ENCODE measurements at regions not wholly inside any gene's neighbourhood (a gene's known extent, or its start where the extent isn't known, plus 50 kb on each side); places are given as distances from the start of the nearest gene placed in this dataset.

DNA sequence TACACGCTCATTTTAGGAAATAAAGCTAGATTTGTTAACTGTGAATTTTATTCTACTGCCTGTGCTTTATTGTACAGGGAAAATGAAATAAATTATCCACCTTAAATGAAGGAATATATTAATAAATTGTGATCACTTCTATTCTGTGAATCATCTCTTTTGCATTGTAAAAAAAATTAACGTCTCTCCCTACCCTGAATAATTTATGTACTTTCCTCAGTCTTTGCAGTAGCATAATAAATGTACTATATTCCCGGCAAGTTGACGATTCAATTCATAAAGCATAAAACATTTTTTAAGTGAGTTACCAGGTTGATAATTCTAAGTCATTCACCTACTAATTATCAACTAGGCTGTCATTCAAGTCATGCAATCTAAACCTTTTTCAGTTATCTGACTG lies 1425.3 kb upstream of the CDH9 start:
- Histone ChIP-seq H3K27me3 (ENCODE audit: insufficient read depth, low read length) (no peaks in the 10 kb centered on the region), H4K8ac (ENCODE audit: low read depth, low read length) (no peak overlapping the region), H3K4me3 (ENCODE audit: low read depth, low read length) (no peak overlapping the region), H3K4me1 (ENCODE audit: control insufficient read depth in 1 of 2, insufficient read depth in 2 of 2, low read length in 2 of 2) (no peaks in the 10 kb centered on the region), H2BK120ac (ENCODE audit: insufficient read depth, low read length, poor library complexity) (no peak overlapping the region), H3K9ac (ENCODE audit: low read length) (no peak overlapping the region), H3K36me3 (ENCODE audit: control insufficient read depth in 1 of 2, insufficient read depth in 2 of 2, low read length in 2 of 2) (no peaks in the 10 kb centered on the region), H2AFZ (ENCODE audit: insufficient read depth, low read length, poor library complexity) (no peak overlapping the region), H3K9me3 (ENCODE audit: insufficient read depth, low read depth, low read length) (no peaks in the 10 kb centered on the region), H3K4me2 (ENCODE audit: low read length) (no peak overlapping the region), H4K91ac (ENCODE audit: low read depth, low read length) (no peak overlapping the region), H3K79me2 (ENCODE audit: control insufficient read depth, insufficient read depth, low read length, poor library complexity) (no peaks in the 10 kb centered on the region), H3K14ac (ENCODE audit: low read length) (no peak overlapping the region), H3K27ac (ENCODE audit: low read depth, low read length) (no peak overlapping the region), H2AK5ac (ENCODE audit: low read length) (no peak overlapping the region), H3K79me1 (ENCODE audit: low read length) (no peaks in the 10 kb centered on the region), H3K4ac (ENCODE audit: low read depth, low read length) (no peak overlapping the region), H4K12ac (ENCODE audit: low read depth, low read length) (no peak overlapping the region), H3K23ac (ENCODE audit: low read length) (no peak overlapping the region), H2BK12ac (ENCODE audit: low read length) (no peak overlapping the region), H2BK5ac (ENCODE audit: low read depth, low read length, poor library complexity) (no peak overlapping the region), H3K18ac (ENCODE audit: low read length) (no peak overlapping the region)
- DNase-seq = no peak
- WGBS (ENCODE audit: extremely low coverage, insufficient coverage, insufficient read length) = no CpG with 5 or more reads among the region's 4 CpGs

DNA sequence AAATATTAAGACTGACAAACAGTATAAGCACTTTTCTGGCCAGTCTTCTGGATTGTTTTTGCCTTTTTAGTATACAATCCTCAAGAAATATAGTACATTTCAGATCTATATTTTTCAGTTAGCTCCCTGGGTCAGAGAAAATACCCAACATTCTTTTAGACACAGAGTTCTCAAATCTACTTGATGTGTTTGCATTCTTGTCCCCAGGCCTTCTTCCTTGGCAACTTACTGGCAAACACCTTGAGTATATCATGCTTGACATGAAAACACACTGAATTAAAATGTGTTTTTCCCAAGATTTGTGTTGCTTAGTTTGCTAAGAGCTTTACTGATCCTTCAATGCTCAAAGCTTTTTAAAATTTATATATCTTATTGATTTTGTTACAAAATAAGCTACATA lies 1413.1 kb upstream of the CDH9 start:
- Histone ChIP-seq H3K4ac (ENCODE audit: low read depth, low read length) (no peak overlapping the region), H3K27ac (ENCODE audit: low read depth, low read length) (no peak overlapping the region), H3K23ac (ENCODE audit: low read length) (no peak overlapping the region), H2AK5ac (ENCODE audit: low read length) (no peak overlapping the region), H2AFZ (ENCODE audit: insufficient read depth, low read length, poor library complexity) (no peak overlapping the region), H4K12ac (ENCODE audit: low read depth, low read length) (no peak overlapping the region), H2BK12ac (ENCODE audit: low read length) (no peak overlapping the region), H4K91ac (ENCODE audit: low read depth, low read length) (no peak overlapping the region), H2BK5ac (ENCODE audit: low read depth, low read length, poor library complexity) (no peak overlapping the region), H4K8ac (ENCODE audit: low read depth, low read length) (no peak overlapping the region), H2BK120ac (ENCODE audit: insufficient read depth, low read length, poor library complexity) (no peak overlapping the region), H3K27me3 (ENCODE audit: insufficient read depth, low read length) (no peaks in the 10 kb centered on the region), H3K9me3 (ENCODE audit: insufficient read depth, low read depth, low read length) (no peaks in the 10 kb centered on the region), H3K14ac (ENCODE audit: low read length) (no peak overlapping the region), H3K36me3 (ENCODE audit: control insufficient read depth in 1 of 2, insufficient read depth in 2 of 2, low read length in 2 of 2) (no peaks in the 10 kb centered on the region), H3K79me1 (ENCODE audit: low read length) (no peaks in the 10 kb centered on the region), H3K9ac (ENCODE audit: low read length) (no peak overlapping the region), H3K18ac (ENCODE audit: low read length) (no peak overlapping the region), H3K4me2 (ENCODE audit: low read length) (no peak overlapping the region), H3K79me2 (ENCODE audit: control insufficient read depth, insufficient read depth, low read length, poor library complexity) (no peaks in the 10 kb centered on the region), H3K4me3 (ENCODE audit: low read depth, low read length) (no peak overlapping the region), H3K4me1 (ENCODE audit: control insufficient read depth in 1 of 2, insufficient read depth in 2 of 2, low read length in 2 of 2) (no peaks in the 10 kb centered on the region)
- no peak for DNase-seq

DNA sequence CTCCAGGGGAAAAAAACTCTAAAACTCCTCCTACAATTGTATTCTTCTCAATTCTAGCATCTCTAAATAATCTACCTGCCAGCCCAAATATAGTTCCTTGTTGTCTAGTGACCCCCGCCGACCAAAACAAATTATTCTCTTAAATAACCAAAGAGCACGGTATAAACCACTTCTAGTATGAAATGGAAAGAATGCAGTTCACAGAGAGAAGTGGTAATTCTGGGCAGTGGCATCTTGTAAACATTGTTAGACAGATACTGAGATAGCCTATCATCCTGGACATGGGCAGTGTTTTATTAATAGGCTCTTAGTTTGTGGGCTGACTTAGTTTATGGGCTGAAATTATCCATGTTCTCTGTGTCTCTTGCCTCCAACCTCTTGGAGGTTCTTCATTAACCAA lies 1412.6 kb upstream of the CDH9 start:
- no peak overlapping the region for H3K14ac ChIP-seq (ENCODE audit: low read length)
- H2AK5ac ChIP-seq (ENCODE audit: low read length) = no peak overlapping the region
- no peak overlapping the region for H3K4ac ChIP-seq (ENCODE audit: low read depth, low read length)
- H3K27me3 ChIP-seq (ENCODE audit: insufficient read depth, low read length) = no peaks in the 10 kb centered on the region
- no peak overlapping the region for H2BK12ac ChIP-seq (ENCODE audit: low read length)
- H4K91ac ChIP-seq (ENCODE audit: low read depth, low read length) = no peak overlapping the region
- no peaks in the 10 kb centered on the region for H3K36me3 ChIP-seq (ENCODE audit: control insufficient read depth in 1 of 2, insufficient read depth in 2 of 2, low read length in 2 of 2)
- no peak overlapping the region for H2BK120ac ChIP-seq (ENCODE audit: insufficient read depth, low read length, poor library complexity)
- no peak overlapping the region for H3K4me3 ChIP-seq (ENCODE audit: low read depth, low read length)
- H4K8ac ChIP-seq (ENCODE audit: low read depth, low read length) = no peak overlapping the region
- no peaks in the 10 kb centered on the region for H3K79me2 ChIP-seq (ENCODE audit: control insufficient read depth, insufficient read depth, low read length, poor library complexity)
- no peak overlapping the region for H4K12ac ChIP-seq (ENCODE audit: low read depth, low read length)
- no peak overlapping the region for H3K27ac ChIP-seq (ENCODE audit: low read depth, low read length)
- no peak overlapping the region for H3K18ac ChIP-seq (ENCODE audit: low read length)
- no peak for DNase-seq
- no peak overlapping the region for H3K23ac ChIP-seq (ENCODE audit: low read length)
- no peak overlapping the region for H3K4me2 ChIP-seq (ENCODE audit: low read length)
- no peaks in the 10 kb centered on the region for H3K4me1 ChIP-seq (ENCODE audit: control insufficient read depth in 1 of 2, insufficient read depth in 2 of 2, low read length in 2 of 2)
- H2BK5ac ChIP-seq (ENCODE audit: low read depth, low read length, poor library complexity) = no peak overlapping the region
- no peaks in the 10 kb centered on the region for H3K9me3 ChIP-seq (ENCODE audit: insufficient read depth, low read depth, low read length)
- H2AFZ ChIP-seq (ENCODE audit: insufficient read depth, low read length, poor library complexity) = no peak overlapping the region
- no CpG with 5 or more reads among the region's 3 CpGs for WGBS (ENCODE audit: extremely low coverage, insufficient coverage, insufficient read length)
- H3K9ac ChIP-seq (ENCODE audit: low read length) = no peak overlapping the region
- no peaks in the 10 kb centered on the region for H3K79me1 ChIP-seq (ENCODE audit: low read length)

DNA sequence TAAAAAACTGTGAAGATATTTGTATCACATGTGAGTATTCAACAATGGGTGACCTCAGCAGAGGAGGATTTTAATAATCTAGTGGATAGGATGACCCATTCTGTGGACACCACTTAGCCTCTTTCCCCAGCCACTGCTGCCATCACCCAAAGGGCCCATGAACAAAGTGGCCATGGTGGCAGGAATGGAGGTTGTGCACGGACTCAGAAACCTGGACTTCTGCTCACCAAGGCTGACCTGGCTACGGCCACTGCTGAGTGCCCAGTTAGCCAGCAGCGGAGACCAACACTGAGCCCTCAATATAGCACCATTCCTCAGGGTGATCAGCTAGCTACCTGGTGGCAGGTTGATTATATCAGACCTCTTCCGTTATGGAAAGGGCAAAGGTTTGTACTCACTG lies 1410.4 kb upstream of the CDH9 start:
- Histone ChIP-seq H2AK5ac (ENCODE audit: low read length) (no peak overlapping the region), H2BK5ac (ENCODE audit: low read depth, low read length, poor library complexity) (no peak overlapping the region), H3K36me3 (ENCODE audit: control insufficient read depth in 1 of 2, insufficient read depth in 2 of 2, low read length in 2 of 2) (no peaks in the 10 kb centered on the region), H3K79me2 (ENCODE audit: control insufficient read depth, insufficient read depth, low read length, poor library complexity) (no peaks in the 10 kb centered on the region), H3K18ac (ENCODE audit: low read length) (no peak overlapping the region), H3K4me1 (ENCODE audit: control insufficient read depth in 1 of 2, insufficient read depth in 2 of 2, low read length in 2 of 2) (no peaks in the 10 kb centered on the region), H3K4ac (ENCODE audit: low read depth, low read length) (no peak overlapping the region), H3K27me3 (ENCODE audit: insufficient read depth, low read length) (no peaks in the 10 kb centered on the region), H4K8ac (ENCODE audit: low read depth, low read length) (no peak overlapping the region), H3K23ac (ENCODE audit: low read length) (no peak overlapping the region), H3K9me3 (ENCODE audit: insufficient read depth, low read depth, low read length) (no peaks in the 10 kb centered on the region), H3K79me1 (ENCODE audit: low read length) (no peaks in the 10 kb centered on the region), H2AFZ (ENCODE audit: insufficient read depth, low read length, poor library complexity) (no peak overlapping the region), H4K12ac (ENCODE audit: low read depth, low read length) (no peak overlapping the region), H3K4me2 (ENCODE audit: low read length) (no peak overlapping the region), H2BK120ac (ENCODE audit: insufficient read depth, low read length, poor library complexity) (no peak overlapping the region), H4K91ac (ENCODE audit: low read depth, low read length) (no peak overlapping the region), H3K14ac (ENCODE audit: low read length) (no peak overlapping the region), H2BK12ac (ENCODE audit: low read length) (no peak overlapping the region), H3K4me3 (ENCODE audit: low read depth, low read length) (no peak overlapping the region), H3K9ac (ENCODE audit: low read length) (no peak overlapping the region), H3K27ac (ENCODE audit: low read depth, low read length) (no peak overlapping the region)
- DNase-seq = no peak
- WGBS (ENCODE audit: extremely low coverage, insufficient coverage, insufficient read length) = no CpG with 5 or more reads among the region's 4 CpGs
